Duodenal mucosa (tissue), 2 donors: ENCODE measurements at regions not wholly inside any gene's neighbourhood (a gene's known extent, or its start where the extent isn't known, plus 50 kb on each side); places are given as distances from the start of the nearest gene placed in this dataset.
"Not testable (repeated sequence)": the region's sequence is repeated elsewhere in the genome, so short reads cannot be mapped to it uniquely, and the experiment has no call there.

Source experiments
- H3K27ac ChIP-seq: one replicate; pipeline ENCODE4 v1.7.0; 2013; ENCODE audit warnings: low read depth, low read length
- H3K27me3 ChIP-seq, 2 donors: one replicate each; pipeline ENCODE4 v1.7.0; 2013; ENCODE audit warnings: low read length in 2 of 2, control low read depth in 1 of 2; ENCODE audit not compliant: insufficient read depth in 2 of 2, control insufficient read depth in 1 of 2
- H3K36me3 ChIP-seq, 2 donors: one replicate each; pipeline ENCODE4 v1.7.0; 2013; ENCODE audit warnings: low read length in 2 of 2, control low read depth in 1 of 2; ENCODE audit not compliant: insufficient read depth in 2 of 2, control insufficient read depth in 1 of 2
- H3K4me1 ChIP-seq, 2 donors: one replicate each; pipeline ENCODE4 v1.7.0; 2013; ENCODE audit warnings: low read length in 2 of 2, control low read depth in 1 of 2; ENCODE audit not compliant: insufficient read depth in 2 of 2, control insufficient read depth in 1 of 2
- H3K4me3 ChIP-seq, 2 donors: one replicate each; pipeline ENCODE4 v1.7.0; 2013; ENCODE audit warnings: low read length in 2 of 2, low read depth in 1 of 2
- H3K9ac ChIP-seq, 2 donors: one replicate each; pipeline ENCODE4 v1.7.0; 2013; ENCODE audit warnings: low read length in 2 of 2, low read depth in 1 of 2
- H3K9me3 ChIP-seq, 2 donors: one replicate each; pipeline ENCODE4 v1.7.0; 2013; ENCODE audit warnings: low read length in 2 of 2, control low read depth in 1 of 2; ENCODE audit not compliant: control insufficient read depth in 1 of 2

GRCh38 chr2:51290725-51291124 lies 258.8 kb upstream of the NRXN1 start:
- no peaks in the 10 kb centered on the region for H3K27me3 ChIP-seq
- no peaks in the 10 kb centered on the region for H3K4me1 ChIP-seq
- no peaks in the 10 kb centered on the region for H3K9me3 ChIP-seq
- H3K4me3 ChIP-seq, result no peak overlapping the region
- H3K27ac ChIP-seq, result no peak overlapping the region
- no peaks in the 10 kb centered on the region for H3K36me3 ChIP-seq
- H3K9ac ChIP-seq, result no peak overlapping the region

GRCh38 chr2:51289045-51289444 lies 257.1 kb upstream of the NRXN1 start:
- no peak overlapping the region for H3K9ac ChIP-seq
- H3K27ac ChIP-seq, result no peak overlapping the region
- no peaks in the 10 kb centered on the region for H3K27me3 ChIP-seq
- H3K36me3 ChIP-seq, result no peaks in the 10 kb centered on the region
- H3K4me1 ChIP-seq, result no peaks in the 10 kb centered on the region
- no peaks in the 10 kb centered on the region for H3K9me3 ChIP-seq
- H3K4me3 ChIP-seq, result no peak overlapping the region

GRCh38 chr2:51268191-51268590 lies 236.3 kb upstream of the NRXN1 start:
- Histone ChIP-seq H3K27ac (no peak overlapping the region), H3K4me3 (no peak overlapping the region), H3K27me3 (no peaks in the 10 kb centered on the region), H3K36me3 (no peaks in the 10 kb centered on the region), H3K9me3 (peaks cover 0 to 2% of the 10 kb centered on the region in 2 donors), H3K4me1 (no peaks in the 10 kb centered on the region), H3K9ac (no peak overlapping the region)

GRCh38 chr2:51265539-51265938 lies 233.6 kb upstream of the NRXN1 start:
- no peaks in the 10 kb centered on the region for H3K4me1 ChIP-seq
- H3K27me3 ChIP-seq, result no peaks in the 10 kb centered on the region
- no peak overlapping the region for H3K9ac ChIP-seq
- no peak overlapping the region for H3K27ac ChIP-seq
- no peaks in the 10 kb centered on the region for H3K36me3 ChIP-seq
- peaks cover 0 to 1% of the 10 kb centered on the region in 2 donors for H3K9me3 ChIP-seq
- H3K4me3 ChIP-seq, result no peak overlapping the region

- no peak overlapping the region for H3K9ac ChIP-seq
- no peaks in the 10 kb centered on the region for H3K9me3 ChIP-seq
- no peak overlapping the region for H3K27ac ChIP-seq
- no peaks in the 10 kb centered on the region for H3K27me3 ChIP-seq
- H3K4me1 ChIP-seq, result no peaks in the 10 kb centered on the region
- no peaks in the 10 kb centered on the region for H3K36me3 ChIP-seq
- no peak overlapping the region for H3K4me3 ChIP-seq
Observed at GRCh38 chr2:51263951-51264350, 232.0 kb upstream of the NRXN1 start.

- H3K4me3 ChIP-seq, H3K9me3 ChIP-seq, H3K9ac ChIP-seq, H3K36me3 ChIP-seq, H3K27me3 ChIP-seq, H3K27ac ChIP-seq, H3K4me1 ChIP-seq: not testable (repeated sequence)
Observed at GRCh38 chr2:51263101-51263500, 231.2 kb upstream of the NRXN1 start.

GRCh38 chr2:51258301-51258700 lies 226.4 kb upstream of the NRXN1 start:
- no peaks in the 10 kb centered on the region for H3K9me3 ChIP-seq
- no peaks in the 10 kb centered on the region for H3K36me3 ChIP-seq
- H3K27me3 ChIP-seq, result no peaks in the 10 kb centered on the region
- H3K9ac ChIP-seq, result no peak overlapping the region
- no peak overlapping the region for H3K4me3 ChIP-seq
- no peaks in the 10 kb centered on the region for H3K4me1 ChIP-seq
- H3K27ac ChIP-seq, result no peak overlapping the region

- no peak overlapping the region for H3K27ac ChIP-seq
- no peaks in the 10 kb centered on the region for H3K27me3 ChIP-seq
- H3K4me1 ChIP-seq, result no peaks in the 10 kb centered on the region
- H3K9ac ChIP-seq, result no peak overlapping the region
- no peaks in the 10 kb centered on the region for H3K36me3 ChIP-seq
- H3K4me3 ChIP-seq, result no peak overlapping the region
- peaks cover 3 to 5% of the 10 kb centered on the region in 2 donors for H3K9me3 ChIP-seq
Observed at GRCh38 chr2:51256736-51257135, 224.8 kb upstream of the NRXN1 start.

- H3K27me3 ChIP-seq, result no peaks in the 10 kb centered on the region
- H3K36me3 ChIP-seq, result no peaks in the 10 kb centered on the region
- peaks cover 7 to 15% of the 10 kb centered on the region in 2 donors for H3K9me3 ChIP-seq
- H3K4me1 ChIP-seq, result no peaks in the 10 kb centered on the region
- no peak overlapping the region for H3K27ac ChIP-seq
- no peak overlapping the region for H3K4me3 ChIP-seq
- H3K9ac ChIP-seq, result no peak overlapping the region
Observed at GRCh38 chr2:51251356-51251755, 219.4 kb upstream of the NRXN1 start.

GRCh38 chr2:51247252-51247805 lies 215.4 kb upstream of the NRXN1 start:
- Histone ChIP-seq H3K4me1 (no peaks in the 10 kb centered on the region), H3K27ac (no peak overlapping the region), H3K9me3 (peaks cover 7 to 15% of the 10 kb centered on the region in 2 donors), H3K36me3 (no peaks in the 10 kb centered on the region), H3K9ac (no peak overlapping the region), H3K27me3 (no peaks in the 10 kb centered on the region), H3K4me3 (no peak overlapping the region)
